ENCODE measurements at regions not wholly inside any gene's neighbourhood (a gene's known extent, or its start where the extent isn't known, plus 50 kb on each side); places are given as distances from the start of the nearest gene placed in this dataset.

GRCh38 chr1:45272913-45273371 is 53.8 kb upstream of the HPDL start:
- H3K36me3 ChIP-seq (ENCODE audit: control insufficient read depth, insufficient read depth, low read length): no peaks in the 10 kb centered on the region
- no peaks in the 10 kb centered on the region for H3K4me1 ChIP-seq (ENCODE audit: control insufficient read depth, insufficient read depth, low read length)
- TF ChIP-seq, protein P1, sequence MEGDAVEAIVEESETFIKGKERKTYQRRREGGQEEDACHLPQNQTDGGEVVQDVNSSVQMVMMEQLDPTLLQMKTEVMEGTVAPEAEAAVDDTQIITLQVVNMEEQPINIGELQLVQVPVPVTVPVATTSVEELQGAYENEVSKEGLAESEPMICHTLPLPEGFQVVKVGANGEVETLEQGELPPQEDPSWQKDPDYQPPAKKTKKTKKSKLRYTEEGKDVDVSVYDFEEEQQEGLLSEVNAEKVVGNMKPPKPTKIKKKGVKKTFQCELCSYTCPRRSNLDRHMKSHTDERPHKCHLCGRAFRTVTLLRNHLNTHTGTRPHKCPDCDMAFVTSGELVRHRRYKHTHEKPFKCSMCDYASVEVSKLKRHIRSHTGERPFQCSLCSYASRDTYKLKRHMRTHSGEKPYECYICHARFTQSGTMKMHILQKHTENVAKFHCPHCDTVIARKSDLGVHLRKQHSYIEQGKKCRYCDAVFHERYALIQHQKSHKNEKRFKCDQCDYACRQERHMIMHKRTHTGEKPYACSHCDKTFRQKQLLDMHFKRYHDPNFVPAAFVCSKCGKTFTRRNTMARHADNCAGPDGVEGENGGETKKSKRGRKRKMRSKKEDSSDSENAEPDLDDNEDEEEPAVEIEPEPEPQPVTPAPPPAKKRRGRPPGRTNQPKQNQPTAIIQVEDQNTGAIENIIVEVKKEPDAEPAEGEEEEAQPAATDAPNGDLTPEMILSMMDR (IDR thresholded peaks at IDR 0.05): no peak
- WGBS (ENCODE audit: insufficient coverage): 79% methylated on average over 2 of the region's 4 CpGs
- no peaks in the 10 kb centered on the region for H3K9me3 Mint-ChIP-seq
- no peaks in the 10 kb centered on the region for H3K27me3 ChIP-seq (ENCODE audit: control insufficient read depth, insufficient read depth, low read length)
- peaks cover 0 to 2% of the 10 kb centered on the region in 2 donors for H3K27me3 Mint-ChIP-seq (ENCODE audit: low read depth in 2 of 2)
- intact Hi-C loops (cut with micrococcal nuclease): no loop called here
- DNase-seq: no peak
- no peak overlapping the region for H3K27ac ChIP-seq (ENCODE audit: low read length)
- no peaks in the 10 kb centered on the region for H3K4me1 Mint-ChIP-seq
- no peak overlapping the region for H3K4me3 Mint-ChIP-seq
- ATAC-seq: peak in 1 of 3 donors; percentile 38
- H3K4me3 ChIP-seq (ENCODE audit: low read length): no peak overlapping the region
- H3K9me3 ChIP-seq (ENCODE audit: control insufficient read depth, insufficient read depth, low read length): no peaks in the 10 kb centered on the region
- H3K36me3 Mint-ChIP-seq: no peaks in the 10 kb centered on the region
- no peak overlapping the region for H3K27ac Mint-ChIP-seq

DNA sequence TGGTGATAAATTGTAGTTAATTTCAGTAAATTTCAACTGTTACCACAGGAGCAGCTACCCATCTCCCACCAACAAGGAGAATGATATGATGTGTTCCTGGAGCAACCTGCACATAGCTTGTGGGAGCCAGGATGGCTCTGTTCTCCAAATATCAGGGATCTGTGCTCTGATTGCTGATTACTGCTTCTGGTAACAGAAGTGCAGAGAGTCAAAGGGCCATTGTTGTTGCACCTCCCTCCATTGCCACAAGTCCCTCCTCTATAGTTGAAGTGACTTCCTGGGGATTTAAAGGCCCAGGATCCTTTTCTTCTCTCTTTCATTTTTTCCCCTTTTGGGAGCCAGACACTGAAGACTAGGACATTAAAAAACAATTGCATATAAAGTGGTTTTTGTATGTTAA is 51.6 kb upstream of the HPDL start:
- Histone ChIP-seq H3K4me3 (ENCODE audit: low read length) (no peak overlapping the region), H3K9me3 (ENCODE audit: control insufficient read depth, insufficient read depth, low read length) (no peaks in the 10 kb centered on the region), H3K4me1 (ENCODE audit: control insufficient read depth, insufficient read depth, low read length) (no peaks in the 10 kb centered on the region), H3K36me3 (ENCODE audit: control insufficient read depth, insufficient read depth, low read length) (no peaks in the 10 kb centered on the region), H3K27ac (ENCODE audit: low read length) (no peak overlapping the region), H3K27me3 (ENCODE audit: control insufficient read depth, insufficient read depth, low read length) (no peaks in the 10 kb centered on the region)
- DNase-seq: no peak
- H3K4me3 Mint-ChIP-seq: no peak overlapping the region
- H3K4me1 Mint-ChIP-seq: no peaks in the 10 kb centered on the region
- ATAC-seq: no peak
- no peaks in the 10 kb centered on the region for H3K9me3 Mint-ChIP-seq
- peaks cover 0 to 8% of the 10 kb centered on the region in 2 donors for H3K27me3 Mint-ChIP-seq (ENCODE audit: low read depth in 2 of 2)
- H3K36me3 Mint-ChIP-seq: no peaks in the 10 kb centered on the region
- TF ChIP-seq, protein P1 (IDR thresholded peaks at IDR 0.05): no peak
- intact Hi-C loops (cut with micrococcal nuclease): no loop called here
- no peak overlapping the region for H3K27ac Mint-ChIP-seq
